GM20431 (cell line): ENCODE measurements at regions not wholly inside any gene's neighbourhood (a gene's known extent, or its start where the extent isn't known, plus 50 kb on each side); places are given as distances from the start of the nearest gene placed in this dataset.

ENCODE experiments used
- in situ Hi-C: fragments of 300-500 bp; cut with MseI, MboI; formaldehyde crosslinking; loops from one replicate; pipeline ENCODE4 v1.15.0; 2020; ENCODE audit warnings: low sequenced_read_pairs; ENCODE audit not compliant: unreplicated experiment

DNA sequence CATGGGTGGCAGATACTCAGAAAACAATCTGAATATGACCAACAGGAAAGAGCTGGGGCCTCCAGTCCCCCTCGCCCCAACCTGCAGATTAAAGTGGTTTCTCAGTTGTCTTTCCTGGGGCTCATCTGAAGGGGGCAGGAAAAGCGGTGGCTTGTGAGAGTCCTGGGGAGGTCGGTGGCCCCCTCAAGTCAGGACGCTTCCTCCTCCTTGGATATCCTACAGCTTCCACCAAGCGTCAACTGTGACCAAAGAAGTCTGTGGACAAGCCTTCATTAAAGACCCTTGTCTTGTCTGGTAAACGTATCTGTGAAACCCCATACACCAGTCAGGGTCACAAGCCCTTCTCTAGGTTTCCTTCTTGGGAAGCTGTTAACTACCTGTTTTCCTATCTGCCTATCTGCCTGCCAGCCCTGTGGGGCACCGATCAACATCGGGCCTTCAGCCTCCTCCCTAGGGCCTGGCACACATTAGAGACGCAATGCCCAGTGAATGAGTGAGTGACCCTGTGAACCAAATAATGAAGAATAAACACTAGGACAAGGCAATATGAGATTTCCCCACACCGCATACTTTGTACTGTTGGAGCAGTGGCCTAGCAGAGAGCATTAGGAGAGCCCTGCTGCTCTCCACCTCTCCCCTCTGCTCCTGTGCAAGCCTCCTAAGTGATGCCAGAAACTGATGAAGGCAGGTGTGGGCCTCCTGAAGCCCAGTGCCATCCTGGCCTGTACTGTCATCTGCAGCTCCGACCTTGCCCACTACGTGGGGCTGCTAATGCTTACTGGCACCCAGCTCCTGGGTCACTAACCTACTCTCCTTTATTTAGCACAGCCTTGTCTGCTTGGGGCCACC lies 1317.8 kb downstream of the UQCRFS1 start:
- in situ Hi-C loops: no loop called here

DNA sequence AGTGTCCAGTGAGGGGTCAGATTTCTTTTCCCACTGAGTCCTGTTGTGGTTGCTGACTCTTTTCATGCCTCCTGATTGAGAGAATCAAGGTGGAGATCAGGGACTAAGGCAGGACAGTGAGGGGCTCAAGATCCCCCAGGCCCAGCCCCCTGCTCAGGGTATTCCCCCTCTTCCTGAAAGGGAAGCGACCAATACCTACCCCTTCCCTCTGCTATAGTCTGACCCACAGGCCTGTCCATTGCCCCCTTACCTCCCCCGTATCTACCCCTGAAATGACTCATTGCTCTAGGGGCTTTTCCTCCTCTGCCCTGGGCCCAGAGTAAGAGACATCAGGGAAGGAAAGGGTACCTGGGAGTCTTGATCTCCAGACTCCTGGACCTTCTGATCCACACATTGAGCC lies 1320.5 kb downstream of the UQCRFS1 start:
- in situ Hi-C loops: no loop called here

DNA sequence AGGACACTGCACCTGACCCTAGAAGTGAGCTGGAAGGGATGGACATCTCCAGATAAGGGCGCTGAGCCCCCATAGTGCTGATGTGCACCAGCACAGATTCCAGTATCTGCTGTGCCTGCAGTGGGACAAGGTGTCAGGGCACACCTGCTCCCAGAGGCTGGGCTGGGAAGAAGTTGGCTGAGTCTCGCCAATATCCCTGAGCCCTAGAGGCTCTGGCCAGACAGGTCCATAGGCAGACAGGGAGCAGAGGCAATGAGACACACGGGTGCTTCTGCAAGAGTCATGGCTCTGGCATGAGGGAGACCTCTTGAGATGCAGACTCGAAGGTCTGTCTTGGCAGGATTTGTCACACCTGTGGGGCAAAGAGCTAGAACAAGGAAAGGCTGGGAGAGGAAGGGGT lies 1321.5 kb downstream of the UQCRFS1 start:
- in situ Hi-C loops: no loop called here

DNA sequence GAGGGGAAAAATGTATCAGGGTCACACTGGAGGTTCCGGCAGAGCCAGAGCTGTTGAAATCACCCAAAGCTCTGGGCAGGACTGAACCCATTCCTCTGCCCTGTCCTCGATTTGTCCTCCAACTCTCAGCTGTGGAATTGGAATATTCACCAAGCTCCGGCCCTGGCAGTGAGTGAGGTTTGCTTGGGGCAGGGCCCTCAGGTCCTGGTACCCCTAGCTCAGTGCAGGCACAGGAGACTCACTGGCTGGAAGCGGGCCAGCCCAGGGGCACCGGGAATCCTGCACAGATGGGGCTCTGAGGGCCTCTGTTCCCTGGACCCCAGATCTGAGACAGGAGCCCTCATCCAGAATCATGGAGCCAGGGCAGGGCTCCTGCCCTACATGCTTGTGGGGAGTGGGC lies 1322.3 kb downstream of the UQCRFS1 start:
- in situ Hi-C loops: no loop called here

DNA sequence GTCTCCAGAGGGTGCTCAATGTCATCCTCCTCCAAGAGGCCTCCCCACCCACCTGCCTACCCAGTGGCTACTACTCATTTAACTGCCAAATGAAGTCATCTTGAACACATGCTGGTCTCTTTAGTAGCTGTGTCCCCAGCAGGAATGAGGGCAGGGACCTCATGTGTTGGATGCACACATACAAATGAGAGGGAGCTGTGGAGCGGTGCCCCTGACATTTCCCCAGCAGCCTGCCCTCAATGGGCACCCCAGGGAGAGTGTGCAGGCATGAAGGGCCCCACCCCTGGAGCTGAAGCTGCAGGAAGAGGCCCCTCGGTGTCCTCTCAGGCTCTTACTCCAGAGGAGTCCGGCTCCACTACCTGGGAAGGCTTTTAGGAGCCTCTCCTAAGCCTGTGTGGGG lies 1322.7 kb downstream of the UQCRFS1 start:
- in situ Hi-C loops: no loop called here

DNA sequence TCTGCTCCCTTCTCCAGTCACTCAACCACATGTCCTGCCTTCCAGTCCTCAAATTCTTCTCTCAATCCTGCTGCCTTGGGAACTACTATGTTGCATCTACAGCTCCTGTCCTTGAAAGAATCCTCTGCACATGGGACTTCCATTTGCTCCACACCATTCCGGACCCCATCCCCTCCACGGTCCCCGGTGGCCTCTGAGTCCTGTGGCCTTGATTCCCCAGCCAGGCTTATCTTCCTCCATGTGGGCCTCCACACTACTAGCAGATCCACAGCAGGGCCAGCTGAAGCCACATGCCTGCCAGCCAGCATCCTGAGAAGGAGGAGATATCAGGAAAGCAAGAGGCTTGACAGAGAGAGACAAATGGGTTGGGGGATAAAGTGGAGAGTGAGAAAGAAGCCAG lies 1323.8 kb downstream of the UQCRFS1 start:
- in situ Hi-C loops: no loop called here

DNA sequence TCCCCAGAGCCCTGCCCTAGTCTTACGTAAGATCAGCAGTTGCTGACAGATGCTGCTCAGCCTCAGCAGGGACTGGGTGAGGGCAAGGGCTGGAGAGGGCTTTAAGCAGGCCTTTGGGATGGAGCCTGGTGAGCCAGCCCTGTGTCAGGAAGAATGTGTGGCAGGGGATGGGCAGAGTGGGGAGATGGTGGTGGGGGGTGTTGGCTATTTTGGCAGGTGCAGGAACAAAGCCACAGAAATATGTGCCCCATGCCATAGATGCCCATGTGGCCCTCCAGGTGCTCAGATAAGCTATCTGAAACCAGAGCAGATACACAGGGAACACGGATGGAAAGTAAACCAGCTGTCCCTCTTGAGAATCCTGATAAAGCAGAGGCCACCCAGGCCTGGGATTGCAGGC lies 1325.0 kb downstream of the UQCRFS1 start:
- in situ Hi-C loops: no loop called here

DNA sequence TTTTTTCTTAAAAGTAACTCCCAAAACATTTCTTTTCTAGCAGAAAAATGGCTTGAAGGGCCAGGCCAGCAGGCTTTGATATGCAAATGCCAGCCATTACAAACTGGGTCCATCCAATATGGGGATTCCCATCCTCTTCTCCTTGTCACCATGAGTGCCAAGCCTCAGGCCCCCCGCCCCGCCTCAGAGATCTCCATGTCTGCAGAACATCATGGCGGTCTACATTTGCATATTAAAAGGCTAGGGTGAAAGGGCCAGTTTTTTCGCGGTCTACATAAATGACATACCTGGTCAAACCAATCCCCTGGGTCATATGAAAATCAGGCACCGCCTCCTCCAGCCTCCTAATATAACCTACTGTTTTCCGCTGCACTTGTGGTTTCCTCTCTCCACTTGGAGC lies 1327.6 kb downstream of the UQCRFS1 start:
- in situ Hi-C loops: no loop called here

DNA sequence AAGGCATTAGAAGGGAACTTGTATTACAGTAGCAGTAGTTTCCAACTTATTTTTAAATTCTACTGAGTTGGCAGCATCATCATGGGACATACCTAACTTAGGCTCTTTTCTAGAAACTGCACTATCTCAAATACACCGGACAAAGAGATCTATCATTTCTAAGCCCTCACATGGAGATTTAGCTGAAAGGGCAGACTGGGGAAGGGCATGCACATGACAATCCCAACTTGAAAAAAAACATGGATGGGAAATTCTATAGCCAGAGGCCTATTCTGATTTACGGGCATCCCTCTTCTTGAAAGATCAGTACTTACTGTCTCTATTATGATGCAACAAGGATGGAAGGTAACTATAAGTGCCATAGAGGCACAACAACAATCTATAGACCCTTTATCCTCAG lies 1328.6 kb downstream of the UQCRFS1 start:
- in situ Hi-C loops: no loop called here

DNA sequence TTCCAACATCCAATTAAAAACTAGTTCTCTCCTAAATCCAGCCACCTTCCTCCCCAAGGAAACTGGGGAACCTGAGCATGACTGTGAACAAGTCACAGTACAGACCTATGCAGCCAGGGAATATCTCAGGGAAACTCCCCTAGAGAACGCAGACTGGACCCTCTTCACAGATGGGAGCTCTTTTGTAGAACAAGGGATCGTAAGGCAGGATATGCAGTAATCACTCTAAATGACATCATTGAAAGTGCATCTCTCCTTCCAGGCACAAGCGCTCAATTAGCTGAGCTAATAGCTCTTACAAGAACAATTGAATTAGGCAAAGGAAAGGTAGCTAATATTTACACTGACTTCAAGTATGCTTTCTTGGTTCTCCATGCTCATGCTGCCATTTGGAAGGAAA lies 1331.7 kb downstream of the UQCRFS1 start:
- in situ Hi-C loops: no loop called here

DNA sequence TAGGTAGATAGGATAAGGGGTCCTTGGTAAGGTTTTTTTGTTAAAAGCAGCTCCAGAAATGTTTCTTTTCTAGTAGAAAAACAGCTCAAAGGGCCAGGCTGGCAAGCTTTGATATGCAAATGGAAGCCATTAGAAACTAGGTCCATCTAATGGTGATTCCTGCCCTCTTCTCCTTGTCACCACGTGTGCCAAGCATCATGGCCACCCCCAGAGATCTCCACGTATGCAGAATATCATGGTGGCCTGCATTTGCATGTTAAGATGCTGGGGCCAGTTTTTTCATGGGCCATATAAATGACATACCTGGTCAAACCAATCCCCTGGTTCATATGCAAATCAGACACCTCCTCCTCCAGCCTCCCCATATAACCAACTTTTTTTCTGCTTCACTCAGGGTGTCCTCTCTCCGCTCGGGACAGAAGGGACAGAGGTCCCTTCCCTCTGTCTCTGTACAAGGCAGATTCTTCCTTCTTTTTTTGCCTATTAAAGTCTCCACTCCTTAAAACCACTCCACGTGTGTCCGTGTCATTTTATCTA lies 1335.9 kb downstream of the UQCRFS1 start:
- in situ Hi-C loops: no loop called here

DNA sequence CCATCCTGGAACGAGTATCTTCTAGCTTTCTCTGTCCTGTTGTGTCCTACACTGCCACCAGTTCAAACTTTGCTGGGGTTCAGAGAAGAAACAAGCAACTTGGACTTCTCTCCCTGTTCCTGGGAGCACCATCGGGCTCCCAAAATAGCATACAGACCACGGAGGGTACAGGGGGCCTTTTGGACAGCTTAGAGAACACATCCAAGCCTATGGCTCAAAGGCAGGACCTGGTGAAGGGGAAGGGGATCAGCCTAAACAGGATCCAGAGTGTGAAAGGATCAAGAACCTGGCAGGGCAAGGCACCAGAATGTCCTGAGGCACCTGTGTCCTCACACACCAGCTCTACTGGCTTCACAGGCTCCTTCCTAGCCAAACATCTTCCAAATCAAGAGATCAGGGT lies 1336.5 kb downstream of the UQCRFS1 start:
- in situ Hi-C loops: no loop called here

DNA sequence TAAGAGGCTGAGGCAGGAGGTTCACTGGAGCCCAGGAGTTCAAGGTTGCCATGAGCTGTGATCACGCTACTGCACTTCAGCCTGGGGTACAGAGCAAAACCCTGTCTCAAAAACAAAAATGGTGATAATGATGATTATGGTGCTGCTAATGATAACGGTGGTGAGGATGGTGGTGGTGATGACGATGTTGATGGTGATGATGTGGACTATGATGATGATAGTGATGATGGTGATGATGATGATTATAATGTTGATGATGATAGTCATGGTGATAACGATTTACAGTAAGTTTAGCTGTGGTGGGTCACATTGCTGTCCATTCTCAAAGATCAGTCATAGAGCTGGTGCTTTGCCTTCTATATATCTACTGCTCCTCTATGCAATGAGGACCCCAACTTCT lies 1340.6 kb downstream of the UQCRFS1 start:
- in situ Hi-C loops: no loop called here

DNA sequence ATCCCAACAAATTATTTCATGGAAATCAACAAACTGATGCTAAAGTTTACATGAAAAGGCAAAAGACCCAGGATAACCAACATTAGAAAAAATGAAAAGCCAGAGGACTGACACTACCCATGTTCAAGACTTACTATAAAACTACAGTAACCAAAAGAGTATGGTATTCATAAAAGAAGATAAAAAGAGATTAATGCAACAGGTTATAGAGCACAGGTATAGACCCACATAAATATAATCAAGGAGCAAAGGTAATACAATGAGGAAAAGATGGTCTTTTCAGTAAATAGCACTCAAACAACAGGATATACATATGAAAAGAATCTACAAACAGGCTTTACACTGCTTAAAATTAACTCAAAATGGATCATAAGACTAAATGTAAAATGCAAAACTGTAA lies 1342.7 kb downstream of the UQCRFS1 start:
- in situ Hi-C loops: no loop called here

DNA sequence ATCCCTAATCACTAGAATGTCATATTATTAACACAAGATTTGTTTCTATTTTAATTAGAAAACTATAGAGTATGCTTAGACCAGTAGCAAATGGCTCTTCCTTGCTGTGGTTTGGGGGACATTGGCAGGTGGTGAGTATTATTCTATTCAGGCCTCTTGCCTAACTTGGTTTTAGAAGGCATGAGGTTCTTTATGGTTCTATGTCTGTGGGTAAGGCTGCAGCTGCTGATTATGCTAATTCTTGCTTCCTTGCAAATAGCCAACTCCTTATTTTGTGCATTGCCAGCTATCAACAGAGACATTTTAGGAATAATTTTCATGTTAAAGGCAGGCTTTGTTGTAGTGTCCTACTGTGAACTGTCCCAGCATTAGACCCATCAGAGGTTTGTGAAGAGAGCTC lies 1344.9 kb downstream of the UQCRFS1 start:
- in situ Hi-C loops: no loop called here

DNA sequence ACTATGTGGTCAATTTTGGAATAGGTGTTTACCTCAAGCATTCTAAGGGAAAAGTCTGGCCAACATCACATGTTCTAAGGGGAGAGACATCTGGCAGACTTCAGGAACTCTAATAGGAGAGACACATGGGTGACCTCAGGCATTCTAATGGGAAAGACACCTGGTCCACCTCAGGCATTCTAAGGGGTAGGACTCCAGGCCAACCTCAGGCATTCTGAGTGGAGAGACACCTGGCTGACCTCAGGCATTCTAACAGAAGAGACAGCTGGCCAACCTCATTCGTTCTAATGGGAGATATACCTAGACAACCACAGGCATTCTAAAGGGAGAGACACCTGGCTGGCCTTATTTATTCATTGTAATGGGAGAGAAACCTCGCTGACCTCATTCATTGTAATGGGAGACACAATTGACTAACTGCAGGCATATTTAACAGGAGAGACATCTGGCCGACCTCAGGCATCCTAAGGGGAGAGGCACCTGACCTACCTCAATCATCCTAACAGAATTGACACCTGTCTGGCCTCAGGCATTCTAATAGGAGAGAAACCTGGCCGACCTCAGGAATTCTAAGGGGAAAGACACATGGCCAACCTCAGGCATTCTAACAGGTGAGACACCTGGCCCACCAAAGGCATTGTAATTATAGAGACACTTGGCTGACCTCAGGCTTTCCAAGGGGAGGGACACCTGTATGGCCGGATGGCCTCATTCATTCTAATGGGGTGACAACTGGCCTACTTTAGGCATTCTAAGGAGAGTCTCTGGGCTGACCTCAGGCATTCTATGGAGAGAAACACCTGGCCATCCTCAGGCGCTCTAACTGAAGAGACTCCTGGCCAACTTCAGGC lies 1346.8 kb downstream of the UQCRFS1 start:
- in situ Hi-C loops: no loop called here

DNA sequence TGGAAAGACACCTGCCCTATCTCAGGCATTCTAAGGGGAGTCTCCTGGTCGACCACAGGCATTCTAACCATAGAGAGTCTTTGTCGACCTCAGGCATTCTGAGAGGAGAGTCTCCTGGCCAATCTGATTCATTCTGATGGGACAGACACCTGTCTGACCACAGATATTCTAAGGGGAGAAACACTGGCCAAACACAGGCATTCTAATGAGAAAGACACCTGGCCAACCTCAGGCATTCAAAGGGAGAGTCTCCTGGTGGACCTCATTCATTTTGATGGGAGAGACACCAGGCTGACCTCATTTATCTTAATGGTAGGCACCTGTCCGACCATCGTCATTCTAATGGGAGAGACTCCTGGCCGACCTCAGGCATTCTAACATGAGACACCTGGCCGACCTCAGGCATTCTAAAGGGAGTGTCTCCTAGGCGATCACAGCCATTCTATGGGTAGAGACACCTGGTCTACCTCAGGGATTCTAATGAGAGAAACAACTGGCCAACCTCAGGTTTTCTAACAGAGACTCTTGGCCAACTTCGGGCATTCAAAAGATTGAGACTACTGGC lies 1351.5 kb downstream of the UQCRFS1 start:
- in situ Hi-C loops: no loop called here

DNA sequence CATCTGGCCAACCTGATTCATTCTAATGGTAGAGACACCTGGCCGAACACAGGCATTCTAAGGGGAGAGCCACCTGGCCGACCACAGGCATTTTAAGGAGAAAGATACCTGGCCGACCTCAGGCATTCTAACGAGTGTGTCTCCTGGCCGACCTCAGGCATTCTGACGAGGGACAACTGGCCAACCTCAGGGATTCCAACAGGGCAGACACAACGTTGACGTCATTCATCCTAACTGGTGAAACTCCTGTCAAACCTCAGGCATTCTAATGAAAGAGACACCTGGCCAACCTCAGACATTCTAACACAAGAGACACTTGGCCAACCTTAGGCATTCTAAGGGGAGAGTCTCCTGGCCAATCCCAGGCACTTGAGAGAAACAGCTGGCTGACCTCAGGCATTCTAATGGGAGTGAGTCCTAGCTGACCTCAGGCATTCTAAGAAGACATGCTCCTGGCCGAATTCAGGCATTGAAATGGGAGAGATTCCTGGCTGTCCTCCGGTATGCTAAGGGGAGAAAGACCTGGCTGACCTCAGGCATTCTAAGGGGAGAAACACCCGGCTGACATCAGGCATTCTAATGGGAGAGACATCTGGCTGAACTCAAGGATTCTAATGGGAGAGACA lies 1352.5 kb downstream of the UQCRFS1 start:
- in situ Hi-C loops: no loop called here

DNA sequence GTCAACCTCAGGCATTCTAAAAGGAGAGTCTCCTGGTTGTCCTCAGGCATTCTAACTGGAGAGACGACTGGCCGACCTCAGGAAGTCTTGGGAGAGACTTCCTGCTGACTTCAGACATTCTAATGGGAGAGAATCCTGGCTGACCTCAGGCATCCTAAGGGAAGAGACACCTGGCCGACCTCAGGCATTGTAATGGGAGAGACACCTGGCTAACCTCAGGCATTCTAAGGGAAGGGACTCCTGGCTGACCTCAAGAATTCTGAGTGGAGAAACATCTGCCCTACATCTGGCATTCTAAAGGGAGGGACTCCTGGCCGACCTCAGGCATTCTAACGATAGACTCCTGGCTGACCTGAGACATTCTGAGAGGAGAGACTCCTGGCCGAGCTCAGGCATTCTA lies 1353.3 kb downstream of the UQCRFS1 start:
- in situ Hi-C loops: no loop called here

DNA sequence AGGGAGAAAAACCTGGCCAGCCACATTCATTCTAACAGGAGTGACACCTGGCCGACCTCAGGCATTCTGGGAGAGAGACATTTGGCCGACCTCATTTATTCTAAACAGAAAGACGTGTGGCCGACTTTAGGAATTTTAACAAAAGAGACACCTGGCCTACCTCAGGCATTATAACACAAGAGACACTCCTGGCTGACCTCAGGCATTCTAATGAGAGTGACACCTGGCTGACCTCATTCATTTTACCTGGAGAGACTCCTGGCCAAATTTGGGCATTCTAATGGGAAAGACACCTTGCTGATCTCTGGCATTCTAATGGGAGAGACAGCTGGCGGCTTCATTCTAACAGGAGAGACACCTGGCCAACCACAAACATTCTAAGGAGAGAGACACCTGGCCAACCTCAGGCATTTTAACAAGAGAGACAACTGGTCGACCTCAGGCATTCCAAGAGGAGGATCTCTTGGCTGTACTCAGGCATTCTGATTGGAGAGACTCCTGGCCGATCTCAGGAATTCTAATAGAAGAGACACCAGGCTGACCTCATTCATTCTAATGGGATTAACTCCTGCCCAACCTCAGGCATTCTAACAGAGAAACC lies 1353.9 kb downstream of the UQCRFS1 start:
- in situ Hi-C loops: no loop called here
